ENCODE measurements at regions not wholly inside any gene's neighbourhood (a gene's known extent, or its start where the extent isn't known, plus 50 kb on each side); places are given as distances from the start of the nearest gene placed in this dataset.

- 89% methylated on average over 6 of the region's 6 CpGs for WGBS (ENCODE audit: insufficient coverage)
- H3K4me1 ChIP-seq (ENCODE audit: control insufficient read depth, insufficient read depth, low read length) = no peaks in the 10 kb centered on the region
- Mint-ChIP-seq H3K9me3 (no peaks in the 10 kb centered on the region), H3K27me3 (ENCODE audit: low read depth in 2 of 2) (no peaks in the 10 kb centered on the region), H3K4me1 (no peaks in the 10 kb centered on the region), H3K27ac (no peak overlapping the region), H3K4me3 (no peak overlapping the region), H3K36me3 (no peaks in the 10 kb centered on the region)
- H3K27me3 ChIP-seq (ENCODE audit: control insufficient read depth, insufficient read depth, low read length) = no peaks in the 10 kb centered on the region
- no peak overlapping the region for H3K27ac ChIP-seq (ENCODE audit: low read length)
- no peak for DNase-seq
- no peaks in the 10 kb centered on the region for H3K36me3 ChIP-seq (ENCODE audit: control insufficient read depth, insufficient read depth, low read length)
- intact Hi-C loops (cut with micrococcal nuclease) = no loop called here
- H3K4me3 ChIP-seq (ENCODE audit: low read length) = no peak overlapping the region
- no peak for ATAC-seq
- no peaks in the 10 kb centered on the region for H3K9me3 ChIP-seq (ENCODE audit: control insufficient read depth, insufficient read depth, low read length)
- no peak for TF ChIP-seq CTCF (IDR thresholded peaks at IDR 0.05)
Observed at GRCh38 chr5:158465086-158465972, 606.4 kb upstream of the CLINT1 start.

- intact Hi-C loops (cut with micrococcal nuclease) = no loop called here
- Histone ChIP-seq H3K4me3 (ENCODE audit: low read length) (no peak overlapping the region), H3K27ac (ENCODE audit: low read length) (no peak overlapping the region), H3K27me3 (ENCODE audit: control insufficient read depth, insufficient read depth, low read length) (no peaks in the 10 kb centered on the region), H3K36me3 (ENCODE audit: control insufficient read depth, insufficient read depth, low read length) (no peaks in the 10 kb centered on the region), H3K4me1 (ENCODE audit: control insufficient read depth, insufficient read depth, low read length) (no peaks in the 10 kb centered on the region), H3K9me3 (ENCODE audit: control insufficient read depth, insufficient read depth, low read length) (no peaks in the 10 kb centered on the region)
- H3K36me3 Mint-ChIP-seq = no peaks in the 10 kb centered on the region
- DNase-seq (no peak), ATAC-seq (no peak)
- TF ChIP-seq CTCF (IDR thresholded peaks at IDR 0.05) = no peak
- no peaks in the 10 kb centered on the region for H3K4me1 Mint-ChIP-seq
- WGBS (ENCODE audit: insufficient coverage) = 90% methylated on average over 1 of the region's 1 CpG
- H3K27me3 Mint-ChIP-seq (ENCODE audit: low read depth in 2 of 2) = no peaks in the 10 kb centered on the region
- H3K9me3 Mint-ChIP-seq = peaks cover 0 to under 1% of the 10 kb centered on the region in 2 donors
- no peak overlapping the region for H3K4me3 Mint-ChIP-seq
- H3K27ac Mint-ChIP-seq = no peak overlapping the region
Observed at GRCh38 chr5:158464383-158464782, 605.4 kb upstream of the CLINT1 start.

GRCh38 chr5:158463938-158464337 is 605.0 kb upstream of the CLINT1 start:
- H3K27ac Mint-ChIP-seq = no peak overlapping the region
- DNase-seq = no peak
- no peak for ATAC-seq
- no peak for TF ChIP-seq CTCF (IDR thresholded peaks at IDR 0.05)
- WGBS (ENCODE audit: insufficient coverage) = 77% methylated on average over 3 of the region's 4 CpGs
- Histone ChIP-seq H3K9me3 (ENCODE audit: control insufficient read depth, insufficient read depth, low read length) (no peaks in the 10 kb centered on the region), H3K36me3 (ENCODE audit: control insufficient read depth, insufficient read depth, low read length) (no peaks in the 10 kb centered on the region), H3K27me3 (ENCODE audit: control insufficient read depth, insufficient read depth, low read length) (no peaks in the 10 kb centered on the region), H3K27ac (ENCODE audit: low read length) (no peak overlapping the region), H3K4me1 (ENCODE audit: control insufficient read depth, insufficient read depth, low read length) (no peaks in the 10 kb centered on the region), H3K4me3 (ENCODE audit: low read length) (no peak overlapping the region)
- H3K9me3 Mint-ChIP-seq = peaks cover 0 to 2% of the 10 kb centered on the region in 2 donors
- H3K4me3 Mint-ChIP-seq = no peak overlapping the region
- H3K36me3 Mint-ChIP-seq = no peaks in the 10 kb centered on the region
- H3K4me1 Mint-ChIP-seq = no peaks in the 10 kb centered on the region
- no peaks in the 10 kb centered on the region for H3K27me3 Mint-ChIP-seq (ENCODE audit: low read depth in 2 of 2)
- intact Hi-C loops (cut with micrococcal nuclease) = no loop called here

DNA sequence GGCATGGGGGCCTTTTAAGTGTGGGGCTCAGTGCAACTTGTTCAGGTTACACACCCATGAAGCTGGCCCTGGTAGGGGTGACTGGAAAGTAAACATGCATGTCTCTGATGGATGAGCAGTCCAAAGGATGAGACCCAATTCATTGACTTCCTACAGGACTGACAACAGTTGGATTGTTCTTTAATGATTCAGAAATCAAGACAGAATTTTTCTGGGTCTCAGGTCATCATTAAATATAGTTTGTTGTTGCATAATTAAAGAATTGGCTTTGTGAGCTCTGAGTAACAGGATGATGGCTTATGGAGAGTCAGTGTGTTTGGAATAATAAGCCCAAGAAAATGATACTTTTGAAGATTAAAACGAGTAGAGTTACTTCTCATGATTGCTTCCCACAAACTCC is 604.2 kb upstream of the CLINT1 start:
- no peaks in the 10 kb centered on the region for H3K36me3 Mint-ChIP-seq
- no peaks in the 10 kb centered on the region for H3K4me1 ChIP-seq (ENCODE audit: control insufficient read depth, insufficient read depth, low read length)
- no peaks in the 10 kb centered on the region for H3K9me3 ChIP-seq (ENCODE audit: control insufficient read depth, insufficient read depth, low read length)
- no peak for TF ChIP-seq CTCF (IDR thresholded peaks at IDR 0.05)
- H3K27me3 Mint-ChIP-seq (ENCODE audit: low read depth in 2 of 2) = no peaks in the 10 kb centered on the region
- H3K27me3 ChIP-seq (ENCODE audit: control insufficient read depth, insufficient read depth, low read length) = no peaks in the 10 kb centered on the region
- no peaks in the 10 kb centered on the region for H3K36me3 ChIP-seq (ENCODE audit: control insufficient read depth, insufficient read depth, low read length)
- intact Hi-C loops (cut with micrococcal nuclease) = no loop called here
- H3K4me1 Mint-ChIP-seq = no peaks in the 10 kb centered on the region
- no peak overlapping the region for H3K27ac Mint-ChIP-seq
- DNase-seq (no peak), ATAC-seq (no peak)
- WGBS (ENCODE audit: insufficient coverage) = no CpG with 5 or more reads among the region's 1 CpG
- H3K9me3 Mint-ChIP-seq = peaks cover 0 to 2% of the 10 kb centered on the region in 2 donors
- no peak overlapping the region for H3K4me3 Mint-ChIP-seq
- H3K27ac ChIP-seq (ENCODE audit: low read length) = no peak overlapping the region
- no peak overlapping the region for H3K4me3 ChIP-seq (ENCODE audit: low read length)

Measured in natural killer cell (primary cell).